K562 (cell line): ENCODE measurements at regions not wholly inside any gene's neighbourhood (a gene's known extent, or its start where the extent isn't known, plus 50 kb on each side); places are given as distances from the start of the nearest gene placed in this dataset.

Experiments used
- GABPB2 ChIP-seq: fragments of 250-450 bp; sonication (Bioruptor Pico); conservative IDR thresholded peaks from 2 replicates; pipeline ENCODE4 v1.5.1; 2021; ENCODE audit warnings: mild to moderate bottlenecking
- MAFF ChIP-seq: IDR thresholded peaks from 2 replicates; pipeline ENCODE4 v1.6.1; 2012; ENCODE audit warnings: low read length, improper control_type of control experiment
- PKNOX1 ChIP-seq: fragments of 450-650 bp; IDR thresholded peaks from 2 replicates; pipeline ENCODE4 v1.6.1; 2016
- ZBTB40 ChIP-seq, 2 experiments: fragments of 450-650 bp in 1 of 2; sonication (generic) in 1 of 2; formaldehyde crosslinking in 1 of 2; IDR thresholded peaks; 2 replicates each; pipeline versions ENCODE4 v1.7.1 to v1.9.0; 2016 to 2022; ENCODE audit warnings: inconsistent platforms in 1 of 2, mild to moderate bottlenecking in 1 of 2, missing genetic modification reagents in 1 of 2
- ZNF316 ChIP-seq: fragments of 450-650 bp; IDR thresholded peaks from 2 replicates; pipeline ENCODE4 v1.6.1; 2016

- TF ChIP-seq ZBTB40 (IDR thresholded peaks at IDR 0.05) (no peak), ZBTB40 (CRISPR knock-in tag; IDR thresholded peaks at IDR 0.05) (no peak), PKNOX1 (no peak), MAFF (peak; percentile 46), GABPB2 (CRISPR knock-in tag) (no peak), ZNF316 (peak; percentile 77)
- TF ChIP-seq, all 486 proteins: peak for 5
Measured at GRCh38 chr11:76269247-76269646, 62.9 kb upstream of the WNT11 start (continued).
